ENCODE measurements at regions not wholly inside any gene's neighbourhood (a gene's known extent, or its start where the extent isn't known, plus 50 kb on each side); places are given as distances from the start of the nearest gene placed in this dataset.
A peak's percentile ranks its signal among the peaks of the same experiment; 100 is the strongest.

DNA sequence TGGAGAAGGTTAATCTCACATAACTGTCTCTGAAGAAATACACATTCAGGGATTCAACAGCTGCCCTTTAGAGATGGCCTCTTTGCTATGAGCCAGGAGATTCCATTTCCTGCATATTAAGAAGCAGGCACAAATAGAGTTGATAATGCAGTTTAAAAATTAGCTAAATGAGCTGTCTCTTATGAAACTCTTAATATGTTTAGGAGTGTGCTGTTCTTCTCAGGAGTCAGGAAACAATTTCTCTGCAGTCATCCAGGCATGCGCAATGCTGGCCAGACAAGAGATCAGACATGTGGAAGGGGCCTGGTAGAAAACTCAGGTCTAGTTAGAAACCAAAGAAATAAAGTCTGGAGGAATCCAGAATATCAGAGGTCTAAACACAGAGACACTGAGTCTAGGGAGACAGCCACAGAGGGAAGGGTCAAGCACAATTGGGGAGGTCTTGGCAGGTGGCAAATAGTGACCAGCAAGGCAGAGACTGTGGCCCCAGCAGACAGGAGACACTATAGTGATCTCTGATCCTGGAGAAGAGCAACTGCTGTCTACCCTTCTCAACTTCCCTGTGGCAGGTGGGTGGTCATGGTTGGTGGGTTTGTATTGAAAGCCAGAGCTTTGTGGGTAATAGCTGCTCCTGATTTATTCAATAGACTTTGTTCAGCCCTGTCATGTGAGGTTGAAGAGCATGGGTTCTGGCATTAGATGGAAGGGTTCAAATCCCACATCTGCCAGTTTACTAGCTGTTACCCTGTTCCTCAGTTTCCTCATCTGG, 185.8 kb upstream of the RMST start:
- Histone ChIP-seq H3K4me3 (ENCODE audit: low read length) (no peak overlapping the region), H3K27me3 (ENCODE audit: control insufficient read depth, insufficient read depth, low read length, poor library complexity, severe bottlenecking) (peaks cover 13% of the 10 kb centered on the region), H3K9me3 (ENCODE audit: control insufficient read depth, low read length) (peaks cover 9% of the 10 kb centered on the region), H3K4me1 (ENCODE audit: control insufficient read depth, insufficient read depth, low read length) (peaks cover 19% of the 10 kb centered on the region), H3K27ac (ENCODE audit: low read depth, low read length) (peak overlapping the region; percentile 99), H3K9ac (ENCODE audit: extremely low read depth, low read length, poor library complexity, severe bottlenecking) (no peak overlapping the region), H3K36me3 (ENCODE audit: control insufficient read depth, insufficient read depth, low read length) (no peaks in the 10 kb centered on the region)
- DNase-seq = no peak
- Mint-ChIP-seq H3K9me3 (peaks cover under 1% of the 10 kb centered on the region), H3K4me1 (peaks cover 35% of the 10 kb centered on the region), H3K36me3 (ENCODE audit: low read depth) (no peaks in the 10 kb centered on the region), H3K4me3 (no peak overlapping the region), H3K27me3 (ENCODE audit: insufficient read depth) (peaks cover 16% of the 10 kb centered on the region), H3K27ac (no peak overlapping the region)
- TF ChIP-seq, protein P1, sequence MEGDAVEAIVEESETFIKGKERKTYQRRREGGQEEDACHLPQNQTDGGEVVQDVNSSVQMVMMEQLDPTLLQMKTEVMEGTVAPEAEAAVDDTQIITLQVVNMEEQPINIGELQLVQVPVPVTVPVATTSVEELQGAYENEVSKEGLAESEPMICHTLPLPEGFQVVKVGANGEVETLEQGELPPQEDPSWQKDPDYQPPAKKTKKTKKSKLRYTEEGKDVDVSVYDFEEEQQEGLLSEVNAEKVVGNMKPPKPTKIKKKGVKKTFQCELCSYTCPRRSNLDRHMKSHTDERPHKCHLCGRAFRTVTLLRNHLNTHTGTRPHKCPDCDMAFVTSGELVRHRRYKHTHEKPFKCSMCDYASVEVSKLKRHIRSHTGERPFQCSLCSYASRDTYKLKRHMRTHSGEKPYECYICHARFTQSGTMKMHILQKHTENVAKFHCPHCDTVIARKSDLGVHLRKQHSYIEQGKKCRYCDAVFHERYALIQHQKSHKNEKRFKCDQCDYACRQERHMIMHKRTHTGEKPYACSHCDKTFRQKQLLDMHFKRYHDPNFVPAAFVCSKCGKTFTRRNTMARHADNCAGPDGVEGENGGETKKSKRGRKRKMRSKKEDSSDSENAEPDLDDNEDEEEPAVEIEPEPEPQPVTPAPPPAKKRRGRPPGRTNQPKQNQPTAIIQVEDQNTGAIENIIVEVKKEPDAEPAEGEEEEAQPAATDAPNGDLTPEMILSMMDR (conservative IDR thresholded peaks at IDR 0.05) = no peak
- WGBS, 2 experiments (ENCODE audit: insufficient coverage in 1 of 2, insufficient read length in 1 of 2) = 80 to 96% methylated on average over 1 of the region's 1 CpG

DNA sequence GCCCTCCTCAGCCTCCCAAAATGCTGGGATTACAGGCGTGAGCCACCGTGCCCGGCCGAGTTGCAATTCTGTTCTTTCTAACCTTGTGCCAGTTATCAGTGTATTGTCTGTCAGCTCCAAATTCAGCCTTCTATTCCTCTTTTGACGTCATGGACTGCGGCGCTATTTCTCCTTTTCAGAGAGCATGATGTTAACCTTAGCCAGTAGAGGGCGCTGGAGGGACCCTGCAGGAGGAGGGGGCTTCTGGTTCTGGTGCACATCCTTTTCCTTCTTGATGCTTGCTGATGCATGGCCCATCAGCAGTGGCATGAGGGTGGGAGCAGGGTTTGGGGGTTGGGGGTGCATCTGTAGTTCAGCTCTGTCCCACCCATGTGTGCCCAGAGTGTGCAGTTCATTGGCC, 179.3 kb upstream of the RMST start:
- TF ChIP-seq, protein P1 (conservative IDR thresholded peaks at IDR 0.05) = peak; percentile 71
- Mint-ChIP-seq H3K27ac (no peak overlapping the region), H3K27me3 (ENCODE audit: insufficient read depth) (peaks cover 5% of the 10 kb centered on the region), H3K36me3 (ENCODE audit: low read depth) (no peaks in the 10 kb centered on the region), H3K4me1 (peaks cover 19% of the 10 kb centered on the region), H3K9me3 (peaks cover 8% of the 10 kb centered on the region), H3K4me3 (no peak overlapping the region)
- Histone ChIP-seq H3K27me3 (ENCODE audit: control insufficient read depth, insufficient read depth, low read length, poor library complexity, severe bottlenecking) (peaks cover 6% of the 10 kb centered on the region), H3K36me3 (ENCODE audit: control insufficient read depth, insufficient read depth, low read length) (no peaks in the 10 kb centered on the region), H3K4me3 (ENCODE audit: low read length) (no peak overlapping the region), H3K27ac (ENCODE audit: low read depth, low read length) (no peak overlapping the region), H3K9me3 (ENCODE audit: control insufficient read depth, low read length) (no peaks in the 10 kb centered on the region), H3K4me1 (ENCODE audit: control insufficient read depth, insufficient read depth, low read length) (peaks cover 7% of the 10 kb centered on the region), H3K9ac (ENCODE audit: extremely low read depth, low read length, poor library complexity, severe bottlenecking) (no peak overlapping the region)
- 86 to 97% methylated on average over 7 to 8 of the region's 8 CpGs for WGBS, 2 experiments (ENCODE audit: insufficient coverage in 1 of 2, insufficient read length in 1 of 2)
- peak; percentile 81 for DNase-seq

DNA sequence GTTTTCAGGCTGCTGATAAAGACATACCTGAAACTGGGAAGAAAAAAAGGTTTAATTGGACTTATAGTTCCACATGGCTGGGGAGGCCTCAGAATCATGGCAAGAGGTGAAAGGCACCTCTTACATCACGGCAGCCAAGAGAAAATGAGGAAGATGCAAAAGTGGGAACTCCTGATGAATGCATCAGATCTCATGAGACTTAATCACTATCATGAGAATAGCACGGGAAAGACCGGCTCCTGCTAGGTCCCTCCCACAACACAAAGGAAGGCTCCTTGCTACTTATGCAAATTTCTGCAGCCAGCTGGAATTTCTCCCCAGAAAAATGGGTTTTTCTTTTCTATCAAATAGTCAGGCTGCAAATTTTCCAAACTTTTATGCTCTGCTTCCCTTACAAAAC, 174.1 kb upstream of the RMST start:
- WGBS, 2 experiments (ENCODE audit: insufficient coverage in 1 of 2, insufficient read length in 1 of 2) = 87 to 91% methylated on average over 3 of the region's 3 CpGs
- TF ChIP-seq, protein P1 (conservative IDR thresholded peaks at IDR 0.05) = no peak
- H3K9ac ChIP-seq (ENCODE audit: extremely low read depth, low read length, poor library complexity, severe bottlenecking) = no peak overlapping the region
- H3K27me3 ChIP-seq (ENCODE audit: control insufficient read depth, insufficient read depth, low read length, poor library complexity, severe bottlenecking) = no peaks in the 10 kb centered on the region
- Mint-ChIP-seq H3K27ac (no peak overlapping the region), H3K9me3 (peaks cover 2% of the 10 kb centered on the region), H3K4me1 (no peaks in the 10 kb centered on the region), H3K36me3 (ENCODE audit: low read depth) (no peaks in the 10 kb centered on the region), H3K4me3 (no peak overlapping the region), H3K27me3 (ENCODE audit: insufficient read depth) (no peaks in the 10 kb centered on the region)
- H3K27ac ChIP-seq (ENCODE audit: low read depth, low read length) = no peak overlapping the region
- H3K9me3 ChIP-seq (ENCODE audit: control insufficient read depth, low read length) = no peaks in the 10 kb centered on the region
- no peaks in the 10 kb centered on the region for H3K4me1 ChIP-seq (ENCODE audit: control insufficient read depth, insufficient read depth, low read length)
- H3K36me3 ChIP-seq (ENCODE audit: control insufficient read depth, insufficient read depth, low read length) = no peaks in the 10 kb centered on the region
- DNase-seq = no peak
- H3K4me3 ChIP-seq (ENCODE audit: low read length) = no peak overlapping the region

Measured in endodermal cell (in vitro differentiated cells).